B cell (primary cell): ENCODE measurements at regions not wholly inside any gene's neighbourhood (a gene's known extent, or its start where the extent isn't known, plus 50 kb on each side); places are given as distances from the start of the nearest gene placed in this dataset.

Experiments
- ATAC-seq: fragments of 200-7000 bp; cut with Tn5 transposase; one replicate; pipeline ENCODE4 v1.10.0; 2021; ENCODE audit warnings: low read depth, mild to moderate bottlenecking, moderate number of reproducible peaks, moderate library complexity
- CTCF ChIA-PET: fragments of 350-600 bp; sonication (Branson Sonifier 250); formaldehyde crosslinking; loops from one replicate; lab custom pipeline; 2021; ENCODE audit warnings: antibody characterized with exemption, inconsistent platforms; lab: Charles Lee
- POLR2A ChIA-PET: fragments of 350-600 bp; sonication (Branson Sonifier 250); formaldehyde crosslinking; loops from one replicate; lab custom pipeline; 2021; ENCODE audit warnings: antibody characterized with exemption; lab: Charles Lee
- DNase-seq: peaks from one replicate; pipeline ENCODE4 v3.0.0; 2013
- H2AFZ ChIP-seq: 2 replicates; pipeline ENCODE4 v1.6.1; 2012; ENCODE audit warnings: mild to moderate bottlenecking, low read depth, low read length; ENCODE audit not compliant: insufficient read depth, poor library complexity, severe bottlenecking
- H3K27ac ChIP-seq, 2 donors: 1 replicate in 1 of 2; 2 replicates in 1 of 2; pipeline ENCODE4 v1.5.1; 2012 to 2013; ENCODE audit warnings: low read length in 2 of 2, mild to moderate bottlenecking in 2 of 2, moderate library complexity in 1 of 2
- H3K27me3 ChIP-seq, 4 experiments: fragments of 200-600 bp in 1 of 4; sonication (generic) in 1 of 4; replicated peaks in 1 of 4; 1 replicate in 2 of 4; 2 replicates in 2 of 4; pipeline versions ENCODE4 v1.6.1 to v1.7.0; 2013 to 2016; ENCODE audit warnings: low read length in 3 of 4, mild to moderate bottlenecking in 2 of 4, mixed read lengths in 1 of 4, moderate library complexity in 1 of 4; ENCODE audit not compliant: insufficient read depth in 4 of 4, control insufficient read depth in 3 of 4; ENCODE audit errors: control extremely low read depth in 1 of 4
- H3K36me3 ChIP-seq, 2 experiments: replicated peaks in 1 of 2; 1 replicate in 1 of 2; 2 replicates in 1 of 2; pipeline versions ENCODE4 v1.6.1 to v1.7.1; 2013; ENCODE audit warnings: low read length in 1 of 2; ENCODE audit not compliant: insufficient read depth in 2 of 2, control insufficient read depth in 1 of 2; ENCODE audit errors: control extremely low read depth in 1 of 2, extremely low read depth in 1 of 2
- H3K4me1 ChIP-seq, 2 donors: fragments of 200-600 bp in 1 of 2; sonication (generic) in 1 of 2; 1 replicate in 1 of 2; 2 replicates in 1 of 2; pipeline versions ENCODE4 v1.5.1 to v1.6.1; 2013 to 2017; ENCODE audit warnings: low read length in 2 of 2; ENCODE audit not compliant: control insufficient read depth in 2 of 2, insufficient read depth in 2 of 2
- H3K4me2 ChIP-seq: replicated peaks from 2 replicates; pipeline ENCODE3; 2012; ENCODE audit warnings: mild to moderate bottlenecking, low read depth, low read length; ENCODE audit not compliant: poor library complexity, severe bottlenecking
- H3K4me3 ChIP-seq, 5 experiments: fragments of 200-600 bp in 1 of 5; sonication (generic) in 1 of 5; 1 replicate in 3 of 5; 2 replicates in 2 of 5; pipeline versions ENCODE4 v1.5.1 to v1.7.0; 2011 to 2016; ENCODE audit warnings: low read length in 4 of 5, mild to moderate bottlenecking in 4 of 5, low read depth in 2 of 5, control low read depth in 1 of 5, moderate library complexity in 1 of 5; ENCODE audit not compliant: insufficient read depth in 1 of 5; ENCODE audit errors: control extremely low read depth in 1 of 5, extremely low read depth in 1 of 5
- H3K79me2 ChIP-seq: fragments of 200-600 bp; sonication (generic); one replicate; pipeline ENCODE4 v1.6.0; 2016; ENCODE audit warnings: low read length; ENCODE audit not compliant: control insufficient read depth, insufficient read depth
- H3K9ac ChIP-seq: fragments of 200-600 bp; sonication (generic); 2 replicates; pipeline ENCODE4 v1.6.1; 2017; ENCODE audit warnings: mild to moderate bottlenecking, low read length, moderate library complexity
- H3K9me3 ChIP-seq, 3 donors: one replicate each; pipeline versions ENCODE4 v1.6.1 to v1.7.1; 2013; ENCODE audit warnings: low read length in 2 of 3; ENCODE audit not compliant: control insufficient read depth in 2 of 3, insufficient read depth in 1 of 3; ENCODE audit errors: control extremely low read depth in 1 of 3
- H4K20me1 ChIP-seq: 2 replicates; pipeline ENCODE4 v1.6.0; 2012; ENCODE audit warnings: mild to moderate bottlenecking, low read length; ENCODE audit not compliant: insufficient read depth, control insufficient read depth, poor library complexity, severe bottlenecking
- H3K27ac Mint-ChIP-seq: one replicate; pipeline ENCODE4 v1.8.0; 2021; ENCODE audit warnings: mixed read lengths
- H3K27me3 Mint-ChIP-seq: one replicate; pipeline ENCODE4 v1.8.0; 2021; ENCODE audit warnings: mixed read lengths
- H3K4me1 Mint-ChIP-seq: one replicate; pipeline ENCODE4 v1.8.0; 2021; ENCODE audit warnings: mixed read lengths
- H3K4me3 Mint-ChIP-seq: one replicate; pipeline ENCODE4 v1.8.0; 2021; ENCODE audit warnings: mixed read lengths
- H3K9me3 Mint-ChIP-seq: one replicate; pipeline ENCODE4 v1.8.0; 2022; ENCODE audit warnings: mixed read lengths; ENCODE audit not compliant: insufficient read depth
- CTCF ChIP-seq: fragments of 200-600 bp; IDR thresholded peaks from one replicate; pipeline ENCODE4 v1.8.0; 2022; ENCODE audit warnings: antibody characterized with exemption, mild to moderate bottlenecking
- EZH2 ChIP-seq: IDR thresholded peaks from 2 replicates; pipeline ENCODE4 v1.6.1; 2012; ENCODE audit warnings: borderline replicate concordance, low read depth, mild to moderate bottlenecking, moderate library complexity, low read length; ENCODE audit not compliant: insufficient read depth, poor library complexity, severe bottlenecking
- WGBS: methylation state at CpG from one replicate; pipeline ENCODE4 v1.1.5; 2013; ENCODE audit warnings: missing lambda C conversion rate; ENCODE audit not compliant: insufficient coverage; 5-methylcytosine and 5-hydroxymethylcytosine counted together
- intact Hi-C: fragments of 100-400 bp; cut with micrococcal nuclease; formaldehyde crosslinking; loops from one replicate; pipeline ENCODE4 v1.10.0; 2022

DNA sequence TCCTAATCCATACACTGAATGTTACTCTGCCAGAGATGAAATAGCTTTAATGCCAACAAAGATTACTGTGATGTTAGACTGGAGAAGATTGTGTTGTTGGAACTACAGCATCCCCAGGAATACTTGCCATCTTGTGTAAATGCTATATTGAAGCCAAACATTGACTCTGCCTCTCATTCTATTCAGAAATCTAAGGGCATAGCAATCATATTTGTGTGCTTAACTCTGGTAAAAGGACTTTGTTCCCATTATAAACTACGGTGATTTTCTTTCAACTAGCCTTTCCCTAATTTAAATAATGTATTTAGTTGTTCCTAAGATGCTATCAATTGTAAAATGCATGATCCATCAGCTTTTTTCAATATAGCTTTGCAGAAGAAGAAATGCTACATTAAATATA lies 498.4 kb upstream of the LRRN3 start:
- H3K4me3 ChIP-seq = no peak overlapping the region
- H3K36me3 ChIP-seq = no peaks in the 10 kb centered on the region
- H3K79me2 ChIP-seq = no peaks in the 10 kb centered on the region
- TF ChIP-seq EZH2 = no peak
- TF ChIP-seq CTCF = no peak
- no peak overlapping the region for H3K27ac ChIP-seq
- no peak overlapping the region for H3K4me3 Mint-ChIP-seq
- H4K20me1 ChIP-seq = no peaks in the 10 kb centered on the region
- H3K9me3 Mint-ChIP-seq = no peaks in the 10 kb centered on the region
- ChIA-PET CTCF (no interaction called here), POLR2A (no interaction called here)
- H3K9ac ChIP-seq = no peak overlapping the region
- no peak overlapping the region for H3K4me2 ChIP-seq
- no peak overlapping the region for H2AFZ ChIP-seq
- intact Hi-C loops = no loop called here
- no CpG with 5 or more reads among the region's 1 CpG for WGBS
- H3K4me1 ChIP-seq = no peaks in the 10 kb centered on the region
- no peaks in the 10 kb centered on the region for H3K4me1 Mint-ChIP-seq
- no peak overlapping the region for H3K27ac Mint-ChIP-seq
- no peak for DNase-seq
- no peaks in the 10 kb centered on the region for H3K27me3 ChIP-seq
- no peaks in the 10 kb centered on the region for H3K9me3 ChIP-seq
- ATAC-seq = no peak
- no peaks in the 10 kb centered on the region for H3K27me3 Mint-ChIP-seq

DNA sequence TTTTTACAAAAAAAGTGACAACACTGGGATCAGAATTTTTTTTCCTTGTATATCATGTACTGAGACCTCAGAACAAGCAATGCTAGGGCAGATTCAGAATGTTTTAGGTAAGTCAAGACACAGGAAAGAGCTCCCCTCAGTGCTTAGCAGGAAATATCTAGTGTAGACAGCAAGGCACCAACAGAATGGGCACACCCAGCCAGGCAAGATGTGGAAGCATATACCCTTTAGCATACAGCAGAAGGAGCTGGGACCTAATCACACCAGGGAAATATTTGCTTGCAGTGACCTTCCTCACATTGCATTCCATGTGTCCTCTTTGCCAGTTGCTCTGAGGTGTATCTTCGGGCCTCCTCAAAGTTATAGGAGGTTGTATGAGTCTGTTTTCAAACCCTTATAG lies 497.6 kb upstream of the LRRN3 start:
- H3K9me3 Mint-ChIP-seq = no peaks in the 10 kb centered on the region
- no peak overlapping the region for H3K27ac Mint-ChIP-seq
- intact Hi-C loops = no loop called here
- Histone ChIP-seq H3K79me2 (no peaks in the 10 kb centered on the region), H4K20me1 (no peaks in the 10 kb centered on the region), H3K36me3 (no peaks in the 10 kb centered on the region), H3K4me3 (no peak overlapping the region), H3K4me2 (no peak overlapping the region), H3K27ac (no peak overlapping the region), H2AFZ (no peak overlapping the region), H3K9ac (no peak overlapping the region), H3K27me3 (no peaks in the 10 kb centered on the region), H3K9me3 (no peaks in the 10 kb centered on the region), H3K4me1 (no peaks in the 10 kb centered on the region)
- DNase-seq = no peak
- no peak for ATAC-seq
- TF ChIP-seq EZH2 (no peak), CTCF (no peak)
- H3K4me3 Mint-ChIP-seq = no peak overlapping the region
- CTCF ChIA-PET = no interaction called here
- no peaks in the 10 kb centered on the region for H3K27me3 Mint-ChIP-seq
- POLR2A ChIA-PET = no interaction called here
- H3K4me1 Mint-ChIP-seq = no peaks in the 10 kb centered on the region
- WGBS = no CpG with 5 or more reads among the region's 1 CpG
